ENCODE measurements at regions not wholly inside any gene's neighbourhood (a gene's known extent, or its start where the extent isn't known, plus 50 kb on each side); places are given as distances from the start of the nearest gene placed in this dataset.

GRCh38 chr5:165130656-165131055 is 1625.2 kb downstream of the MAT2B start:
- TF ChIP-seq POLR2A (IDR thresholded peaks at IDR 0.05; ENCODE audit: low read length), result no peak
- no peak for TF ChIP-seq GATA1 (IDR thresholded peaks at IDR 0.05; ENCODE audit: low read depth, low read length)
